Ectodermal cell (in vitro differentiated cells): ENCODE measurements at regions not wholly inside any gene's neighbourhood (a gene's known extent, or its start where the extent isn't known, plus 50 kb on each side); places are given as distances from the start of the nearest gene placed in this dataset.
"Not testable (repeated sequence)": the region's sequence is repeated elsewhere in the genome, so short reads cannot be mapped to it uniquely, and the experiment has no call there.

Experiments
- H3K27ac ChIP-seq: 2 replicates; pipeline ENCODE4 v1.7.0; 2013; ENCODE audit warnings: mild to moderate bottlenecking, low read depth, low read length; ENCODE audit not compliant: insufficient read depth, poor library complexity, severe bottlenecking
- H3K27me3 ChIP-seq: 2 replicates; pipeline ENCODE4 v1.7.0; 2013; ENCODE audit warnings: mild to moderate bottlenecking, low read length; ENCODE audit not compliant: insufficient read depth, control insufficient read depth, poor library complexity, severe bottlenecking
- H3K36me3 ChIP-seq: one replicate; pipeline ENCODE4 v1.7.0; 2013; ENCODE audit warnings: low read length; ENCODE audit not compliant: control insufficient read depth, insufficient read depth
- H3K4me1 ChIP-seq: one replicate; pipeline ENCODE4 v1.7.0; 2013; ENCODE audit warnings: low read length; ENCODE audit not compliant: control insufficient read depth, insufficient read depth
- H3K4me3 ChIP-seq: 2 replicates; pipeline ENCODE4 v1.7.0; 2013; ENCODE audit warnings: low read depth, low read length, control low read depth; ENCODE audit not compliant: insufficient read depth
- H3K9me3 ChIP-seq: 2 replicates; pipeline ENCODE4 v1.7.0; 2013; ENCODE audit warnings: mild to moderate bottlenecking, low read length, moderate library complexity; ENCODE audit not compliant: control insufficient read depth
- WGBS, 2 experiments: methylation state at CpG; one replicate each; pipeline ENCODE4 v1.1.7; 2013; ENCODE audit warnings: missing lambda C conversion rate in 2 of 2; 5-methylcytosine and 5-hydroxymethylcytosine counted together

DNA sequence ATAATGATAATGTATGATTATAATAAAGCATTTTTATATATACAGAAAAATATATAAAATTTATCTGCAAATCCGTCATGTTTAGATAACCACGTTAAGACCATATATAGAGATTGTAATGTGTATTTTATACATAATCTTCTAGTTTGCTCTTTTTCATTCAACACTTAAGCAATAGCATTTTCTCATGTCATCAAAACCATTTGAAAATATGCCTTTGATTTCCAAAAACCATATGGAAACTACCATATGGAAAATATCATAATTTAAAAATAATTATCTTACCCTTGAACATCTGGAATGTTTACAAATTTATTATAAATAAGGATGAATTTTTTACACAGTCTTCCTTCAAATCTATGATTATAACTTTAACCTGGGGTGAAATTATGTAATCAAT lies 250.4 kb upstream of the NPSR1 start:
- WGBS, 2 experiments: no CpG with 5 or more reads among the region's 2 CpGs
- peaks cover 11% of the 10 kb centered on the region for H3K4me1 ChIP-seq
- no peaks in the 10 kb centered on the region for H3K36me3 ChIP-seq
- no peaks in the 10 kb centered on the region for H3K9me3 ChIP-seq
- H3K4me3 ChIP-seq: no peak overlapping the region
- H3K27ac ChIP-seq: no peak overlapping the region
- no peaks in the 10 kb centered on the region for H3K27me3 ChIP-seq

DNA sequence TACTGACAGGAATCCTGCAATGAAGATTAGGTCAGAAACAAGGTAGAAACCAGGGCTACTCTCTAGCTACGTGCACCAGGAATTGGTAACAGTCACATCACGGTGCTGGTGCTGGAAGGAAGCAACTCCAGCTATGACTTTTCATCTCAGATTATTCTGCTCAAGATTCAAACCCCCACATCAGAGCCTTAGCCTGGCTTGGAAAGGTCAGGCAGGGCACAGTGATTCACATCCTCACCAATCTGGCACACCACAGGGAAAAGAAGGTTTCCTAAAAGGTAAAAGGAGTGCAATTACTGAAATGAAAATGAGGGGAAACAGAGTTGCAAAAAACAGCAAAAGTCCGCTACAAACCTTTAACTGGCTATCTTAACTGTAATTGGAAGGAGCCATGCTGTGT lies 240.2 kb upstream of the NPSR1 start:
- 71 to 82% methylated on average over 3 of the region's 3 CpGs for whole genome bisulfite sequencing, 2 experiments
- Histone ChIP-seq H3K9me3 (no peaks in the 10 kb centered on the region), H3K4me1 (peaks cover 5% of the 10 kb centered on the region), H3K27ac (no peak overlapping the region), H3K4me3 (no peak overlapping the region), H3K27me3 (no peaks in the 10 kb centered on the region), H3K36me3 (no peaks in the 10 kb centered on the region)

- 100% methylated on average over 1 of the region's 1 CpG; no CpG with 5 or more reads in 1 of the 2 experiments for WGBS, 2 experiments
- Histone ChIP-seq H3K9me3 (no peaks in the 10 kb centered on the region), H3K4me1 (peaks cover 5% of the 10 kb centered on the region), H3K27ac (no peak overlapping the region), H3K27me3 (no peaks in the 10 kb centered on the region), H3K36me3 (no peaks in the 10 kb centered on the region), H3K4me3 (no peak overlapping the region)
Observed at GRCh38 chr7:34421526-34421925, 236.5 kb upstream of the NPSR1 start.

DNA sequence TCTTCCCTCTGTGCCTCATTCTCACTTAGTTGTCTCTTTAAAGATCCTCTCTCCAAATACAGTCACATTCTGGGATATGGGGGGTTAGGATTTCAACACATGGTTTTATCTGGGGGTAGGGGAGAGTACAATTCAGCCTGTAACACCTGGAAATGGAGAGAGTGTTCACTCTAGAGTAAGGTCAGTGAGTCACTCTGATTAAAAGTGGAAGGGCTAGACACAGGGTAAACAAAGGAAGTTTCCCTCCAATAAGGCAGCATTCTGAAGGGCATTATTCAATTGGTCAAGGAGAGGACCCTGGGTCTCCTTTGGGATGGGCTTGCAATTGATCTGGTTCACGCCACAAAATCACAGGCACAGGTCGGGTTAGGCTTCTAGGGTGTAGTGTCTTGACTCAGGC lies 232.8 kb upstream of the NPSR1 start:
- WGBS, 2 experiments: 74 to 98% methylated on average over 2 of the region's 2 CpGs
- H3K36me3 ChIP-seq: no peaks in the 10 kb centered on the region
- H3K27ac ChIP-seq: no peak overlapping the region
- no peaks in the 10 kb centered on the region for H3K4me1 ChIP-seq
- no peaks in the 10 kb centered on the region for H3K27me3 ChIP-seq
- no peaks in the 10 kb centered on the region for H3K9me3 ChIP-seq
- no peak overlapping the region for H3K4me3 ChIP-seq

DNA sequence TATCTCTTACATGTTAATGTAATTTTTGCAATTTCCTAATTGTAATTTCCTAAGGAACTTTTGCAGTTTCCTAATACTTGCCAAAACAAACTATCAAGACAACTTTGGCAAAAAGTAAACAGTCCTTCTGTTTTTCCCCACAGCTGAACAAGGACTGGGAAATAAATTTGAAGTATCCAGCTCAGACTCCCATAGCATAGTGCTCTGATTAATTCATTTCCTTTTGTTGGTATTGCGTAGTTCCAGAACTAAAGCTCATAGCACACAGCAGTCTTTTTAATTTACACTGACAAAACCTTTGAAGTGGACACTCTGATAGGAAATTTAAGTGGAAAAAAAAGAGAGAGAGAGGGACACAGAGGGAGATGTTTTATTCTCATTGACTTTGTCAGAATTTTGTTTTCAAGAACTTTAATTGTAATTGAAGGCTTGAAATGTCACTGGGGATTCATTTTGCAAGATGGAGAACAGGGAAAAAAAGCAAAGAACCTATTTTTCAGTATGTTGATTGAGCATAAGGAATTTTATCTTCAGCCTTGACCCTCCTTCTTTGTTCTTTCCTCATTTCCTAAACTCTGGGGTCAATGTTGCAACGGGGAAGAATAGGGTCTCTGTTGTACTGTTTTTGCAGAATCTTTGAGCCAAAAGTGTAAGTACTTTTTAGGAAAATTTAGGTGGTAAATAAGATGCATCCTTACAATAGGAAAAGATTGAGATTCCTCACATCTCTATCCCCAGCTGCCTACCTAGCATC lies 232.2 kb upstream of the NPSR1 start:
- Histone ChIP-seq H3K27me3 (no peaks in the 10 kb centered on the region), H3K36me3 (no peaks in the 10 kb centered on the region), H3K4me1 (no peaks in the 10 kb centered on the region), H3K4me3 (no peak overlapping the region), H3K9me3 (no peaks in the 10 kb centered on the region), H3K27ac (no peak overlapping the region)
- 95 to 100% methylated on average over 1 to 2 of the region's 2 CpGs for WGBS, 2 experiments

- Histone ChIP-seq H3K27ac (no peak overlapping the region), H3K36me3 (no peaks in the 10 kb centered on the region), H3K4me1 (no peaks in the 10 kb centered on the region), H3K4me3 (no peak overlapping the region), H3K27me3 (no peaks in the 10 kb centered on the region), H3K9me3 (no peaks in the 10 kb centered on the region)
- 91 to 94% methylated on average over 4 of the region's 4 CpGs for WGBS, 2 experiments
Observed at GRCh38 chr7:34430456-34430855, 227.6 kb upstream of the NPSR1 start.

GRCh38 chr7:34438436-34438835 lies 219.6 kb upstream of the NPSR1 start:
- Histone ChIP-seq H3K4me1 (no peaks in the 10 kb centered on the region), H3K4me3 (no peak overlapping the region), H3K27me3 (no peaks in the 10 kb centered on the region), H3K27ac (no peak overlapping the region), H3K36me3 (no peaks in the 10 kb centered on the region), H3K9me3 (no peaks in the 10 kb centered on the region)
- WGBS, 2 experiments: 92 to 93% methylated on average over 3 of the region's 3 CpGs

GRCh38 chr7:34445653-34446052 lies 212.4 kb upstream of the NPSR1 start:
- WGBS, 2 experiments: 94 to 95% methylated on average over 2 to 3 of the region's 3 CpGs
- H3K9me3 ChIP-seq: no peaks in the 10 kb centered on the region
- no peaks in the 10 kb centered on the region for H3K36me3 ChIP-seq
- no peaks in the 10 kb centered on the region for H3K4me1 ChIP-seq
- H3K27ac ChIP-seq: no peak overlapping the region
- H3K27me3 ChIP-seq: no peaks in the 10 kb centered on the region
- no peak overlapping the region for H3K4me3 ChIP-seq

DNA sequence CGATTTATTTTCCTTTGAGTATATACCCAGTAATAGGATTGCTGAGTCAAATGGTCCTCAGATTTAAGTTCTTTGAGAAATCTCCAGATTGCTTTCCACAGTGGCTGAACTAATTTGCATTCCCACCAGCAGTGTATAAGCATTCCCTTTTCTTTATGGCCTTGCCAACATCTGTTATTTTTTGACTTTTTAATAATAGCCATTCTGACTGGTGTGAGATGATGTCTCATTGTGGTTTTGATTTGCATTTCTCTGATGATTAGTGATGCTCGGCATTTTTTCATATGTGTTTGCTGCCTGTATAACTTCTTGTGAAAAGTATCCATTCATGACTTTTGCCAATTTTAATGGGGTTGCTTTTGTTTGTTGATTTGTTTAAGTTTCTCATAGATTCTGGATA lies 209.5 kb upstream of the NPSR1 start:
- WGBS, 2 experiments: 89 to 93% methylated on average over 2 of the region's 2 CpGs
- H3K4me1 ChIP-seq, H3K27ac ChIP-seq, H3K27me3 ChIP-seq, H3K9me3 ChIP-seq, H3K36me3 ChIP-seq, H3K4me3 ChIP-seq: not testable (repeated sequence)

DNA sequence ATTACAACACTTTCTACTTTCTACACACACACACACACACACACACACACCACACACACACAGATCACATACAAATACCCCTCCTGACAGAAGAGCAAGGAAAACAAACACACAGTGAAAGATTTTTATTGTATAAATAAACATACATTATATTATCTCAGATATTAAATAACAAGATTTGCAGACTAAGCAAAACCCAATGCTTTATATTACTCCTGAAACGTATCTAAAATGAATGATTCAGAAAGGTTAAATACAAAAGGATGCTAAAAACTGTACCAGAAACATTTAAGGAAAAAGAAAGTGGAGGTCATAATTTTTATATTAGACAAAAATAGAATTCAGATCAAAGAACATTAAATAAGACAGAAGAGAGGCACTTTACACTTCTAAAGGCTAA lies 208.3 kb upstream of the NPSR1 start:
- Histone ChIP-seq H3K9me3 (no peaks in the 10 kb centered on the region), H3K36me3 (no peaks in the 10 kb centered on the region), H3K4me1 (no peaks in the 10 kb centered on the region), H3K27me3 (no peaks in the 10 kb centered on the region), H3K4me3 (no peak overlapping the region), H3K27ac (no peak overlapping the region)
- no CpG with 5 or more reads among the region's 1 CpG for WGBS, 2 experiments

DNA sequence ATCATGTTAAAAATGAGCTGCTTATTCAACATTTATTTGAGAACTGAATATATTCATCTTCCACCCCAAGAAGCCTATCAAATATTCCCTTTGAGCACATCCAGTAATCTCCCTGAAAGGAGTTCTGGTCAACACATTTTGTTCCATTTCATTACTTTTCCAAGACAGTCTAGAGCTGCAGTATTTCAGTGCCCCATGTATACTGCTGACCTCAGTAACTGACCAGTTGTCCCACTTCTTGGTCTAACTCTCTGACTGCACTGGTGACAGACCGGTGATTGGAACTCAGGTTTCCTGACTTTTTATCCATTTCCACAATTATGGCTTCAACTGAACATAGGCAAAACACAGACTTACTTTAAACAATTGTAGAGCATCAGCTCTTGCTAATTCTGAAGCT lies 206.8 kb upstream of the NPSR1 start:
- Histone ChIP-seq H3K27ac (no peak overlapping the region), H3K4me1 (no peaks in the 10 kb centered on the region), H3K27me3 (no peaks in the 10 kb centered on the region), H3K4me3 (no peak overlapping the region), H3K36me3 (no peaks in the 10 kb centered on the region), H3K9me3 (no peaks in the 10 kb centered on the region)
- WGBS, 2 experiments: 91 to 94% methylated on average over 1 of the region's 1 CpG
